DMS 273 treated with DMSO at 0.1 percent for 48 hours (cell line): ENCODE measurements at regions not wholly inside any gene's neighbourhood (a gene's known extent, or its start where the extent isn't known, plus 50 kb on each side); places are given as distances from the start of the nearest gene placed in this dataset.
A peak's percentile ranks its signal among the peaks of the same experiment; 100 is the strongest.
"Not testable (repeated sequence)": the region's sequence is repeated elsewhere in the genome, so short reads cannot be mapped to it uniquely, and the experiment has no call there.

ENCODE experiments used
- DNase-seq: peaks from one replicate; lab custom pipeline; 2025; lab: John Stamatoyannopoulos, UW

DNA sequence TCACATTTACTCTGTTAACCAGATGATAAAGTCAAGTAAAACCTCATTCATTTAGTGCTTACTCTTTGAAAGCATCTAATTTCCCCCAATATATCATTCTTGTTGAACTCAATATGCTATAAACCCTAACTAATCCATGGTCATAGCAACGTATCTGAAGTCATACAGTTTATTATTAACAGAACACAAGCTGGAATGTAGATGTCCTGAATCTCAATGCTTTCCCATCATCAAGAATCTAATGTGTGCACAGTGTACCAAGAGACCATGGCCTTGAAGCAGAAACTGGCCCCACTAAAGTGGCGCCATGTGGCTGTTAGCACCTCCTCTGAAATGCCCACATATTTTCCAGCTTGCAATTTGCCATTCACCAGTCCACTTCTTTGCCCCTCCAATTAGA lies 245.8 kb downstream of the SOX9 start:
- no peak for DNase-seq

DNA sequence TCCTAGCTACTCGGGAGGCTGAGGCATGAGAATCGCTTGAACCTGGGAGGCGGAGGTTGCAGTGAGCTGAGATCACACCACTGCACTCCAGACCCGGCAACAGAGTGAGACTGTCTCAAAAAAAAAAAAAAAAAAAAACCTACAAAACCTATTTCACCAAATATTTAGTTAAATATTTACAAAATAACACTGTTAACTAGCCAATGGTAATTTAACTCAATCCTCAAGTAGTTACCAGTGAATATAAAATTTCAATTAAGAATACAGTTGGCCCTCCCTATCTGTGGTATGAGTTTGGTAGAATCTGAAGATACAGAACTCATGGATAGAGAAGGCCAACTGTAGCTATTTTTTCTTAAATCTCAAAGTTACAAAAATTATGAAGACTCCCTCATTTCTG lies 247.4 kb downstream of the SOX9 start:
- DNase-seq = no peak

DNA sequence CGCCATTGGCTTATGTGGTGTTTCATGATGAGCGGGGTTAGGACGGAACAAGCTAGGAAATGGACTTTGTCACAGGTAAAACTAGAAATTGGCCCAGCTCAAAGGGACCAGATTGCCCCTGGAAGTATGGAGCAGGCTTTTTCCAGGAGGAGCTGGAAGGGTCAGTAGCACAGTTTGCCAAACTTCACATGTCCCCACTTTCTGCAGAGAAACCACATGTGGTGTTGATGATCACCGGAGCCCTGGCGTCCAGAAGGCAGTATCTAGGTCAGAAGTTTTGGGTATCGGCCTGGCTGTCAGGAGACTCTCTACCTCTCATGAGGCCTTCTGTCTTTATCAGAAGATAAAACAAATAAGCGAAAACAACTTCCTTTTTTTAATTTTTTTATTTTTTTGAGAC lies 248.5 kb downstream of the SOX9 start:
- no peak for DNase-seq

DNA sequence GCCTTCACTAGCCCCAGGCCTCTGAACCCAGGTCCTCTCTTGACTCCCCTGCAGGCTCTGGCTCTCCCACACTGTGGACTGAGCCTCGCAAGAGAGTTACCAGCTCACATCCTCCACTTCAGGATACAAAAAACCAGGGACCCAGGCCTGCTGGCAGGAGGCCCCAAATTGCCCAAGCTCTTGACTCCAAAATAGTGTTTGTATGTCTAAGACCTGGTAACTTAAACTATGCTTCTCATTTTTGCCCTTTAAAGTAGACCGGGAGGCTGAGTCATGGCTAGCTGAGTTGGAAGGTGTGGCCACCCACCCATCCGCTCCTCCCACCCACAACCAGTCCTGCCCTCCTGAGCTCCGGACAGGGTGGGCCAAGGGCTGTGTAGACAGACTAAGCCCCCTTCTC lies 250.0 kb downstream of the SOX9 start:
- no peak for DNase-seq

DNA sequence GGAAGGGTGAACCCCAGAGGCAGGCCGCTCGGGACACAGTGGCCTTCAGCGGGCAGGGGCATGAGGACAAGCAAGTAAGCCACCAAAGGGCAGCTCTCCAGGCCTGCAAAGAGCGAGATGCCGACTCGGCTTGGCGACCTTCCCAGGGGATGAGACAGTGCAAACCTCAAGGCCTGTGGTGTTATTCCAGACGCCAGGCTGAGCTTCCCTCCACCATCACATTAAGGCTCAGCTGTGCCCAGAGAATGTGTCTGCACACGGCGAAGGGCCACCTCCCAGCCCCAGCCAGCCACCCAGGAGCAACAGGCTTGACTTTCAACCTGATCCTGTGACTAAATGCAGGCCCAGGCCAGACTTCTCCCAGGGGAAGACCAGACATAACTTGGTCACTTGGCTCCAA lies 251.4 kb downstream of the SOX9 start:
- no peak for DNase-seq

DNA sequence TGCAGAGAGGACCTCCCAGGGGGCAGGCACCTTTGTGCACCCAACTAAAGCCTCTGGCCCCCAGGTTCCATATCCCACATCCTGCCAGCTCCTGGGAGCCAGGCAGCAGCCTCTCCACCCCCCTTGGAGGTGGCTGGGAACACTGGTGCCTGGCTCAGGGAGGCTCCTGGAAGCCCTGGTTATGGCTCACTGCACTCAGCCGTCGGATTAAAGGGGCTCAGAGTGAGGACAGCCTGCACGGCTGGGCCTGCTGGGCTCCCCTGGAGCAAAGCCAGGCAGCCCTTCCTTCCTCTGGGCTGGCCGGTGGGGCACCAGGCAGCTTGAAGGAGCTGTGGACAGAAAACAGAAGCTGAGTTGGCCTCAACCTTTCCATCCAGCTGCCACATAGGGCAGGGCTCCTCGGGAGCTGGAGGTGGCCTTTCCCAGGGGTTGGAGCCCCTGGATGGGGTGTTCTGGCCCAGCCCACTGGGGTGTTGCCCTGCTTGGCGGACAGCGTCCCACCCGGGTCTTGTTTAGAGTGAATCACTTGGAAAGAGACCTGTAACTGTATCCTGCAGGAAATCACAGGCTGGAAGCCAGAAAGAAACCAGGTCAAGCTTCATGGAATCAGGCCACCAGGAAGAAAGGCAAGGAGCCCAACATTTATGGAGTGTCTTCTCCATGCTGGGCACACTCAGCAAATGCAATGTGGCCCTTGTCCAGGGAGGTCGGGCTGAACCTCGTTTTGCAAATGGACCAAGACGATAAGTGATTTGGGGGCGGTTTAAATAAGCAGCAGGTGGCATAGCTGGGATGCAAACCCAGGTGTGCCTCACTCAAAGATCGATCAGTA lies 253.3 kb downstream of the SOX9 start:
- DNase-seq = no peak

DNA sequence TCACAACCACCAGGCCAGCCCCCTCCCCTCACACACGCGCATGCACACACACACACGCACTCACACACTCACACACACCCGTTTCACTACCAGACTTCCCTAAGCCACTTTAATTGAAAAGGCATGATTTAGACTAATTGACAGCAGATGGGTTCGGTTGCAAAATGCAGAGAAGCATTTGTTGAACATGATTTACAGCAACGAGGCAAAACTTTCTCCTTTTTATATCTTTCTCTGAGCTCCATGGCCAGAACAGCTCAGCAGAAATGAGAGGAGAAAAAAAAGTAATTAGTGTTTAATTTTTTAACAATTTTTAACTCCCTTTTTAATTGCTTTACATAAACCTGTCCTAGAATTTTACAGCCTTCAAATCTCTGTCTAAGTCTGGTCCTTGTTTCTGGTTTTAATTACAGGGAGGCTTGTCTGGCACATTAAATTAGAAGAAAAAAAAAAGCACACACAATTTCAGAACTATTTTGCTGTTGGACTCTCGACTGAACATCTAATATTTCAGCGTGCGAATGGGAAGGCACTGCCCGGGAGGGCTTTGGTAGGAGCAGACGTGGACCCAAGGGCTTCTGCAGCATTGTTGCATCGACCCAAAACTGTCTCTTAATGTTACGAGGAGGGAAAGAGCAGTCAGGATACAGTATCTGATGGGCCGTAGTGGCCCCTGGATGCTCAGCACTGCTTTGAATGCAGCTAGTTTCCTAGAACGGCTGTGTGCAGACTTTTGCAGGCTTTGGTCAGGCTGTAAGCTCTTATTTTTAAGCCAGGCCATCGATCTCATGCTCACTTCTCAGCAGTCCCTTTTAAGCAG lies 255.9 kb downstream of the SOX9 start:
- DNase-seq = peak; percentile 40

DNA sequence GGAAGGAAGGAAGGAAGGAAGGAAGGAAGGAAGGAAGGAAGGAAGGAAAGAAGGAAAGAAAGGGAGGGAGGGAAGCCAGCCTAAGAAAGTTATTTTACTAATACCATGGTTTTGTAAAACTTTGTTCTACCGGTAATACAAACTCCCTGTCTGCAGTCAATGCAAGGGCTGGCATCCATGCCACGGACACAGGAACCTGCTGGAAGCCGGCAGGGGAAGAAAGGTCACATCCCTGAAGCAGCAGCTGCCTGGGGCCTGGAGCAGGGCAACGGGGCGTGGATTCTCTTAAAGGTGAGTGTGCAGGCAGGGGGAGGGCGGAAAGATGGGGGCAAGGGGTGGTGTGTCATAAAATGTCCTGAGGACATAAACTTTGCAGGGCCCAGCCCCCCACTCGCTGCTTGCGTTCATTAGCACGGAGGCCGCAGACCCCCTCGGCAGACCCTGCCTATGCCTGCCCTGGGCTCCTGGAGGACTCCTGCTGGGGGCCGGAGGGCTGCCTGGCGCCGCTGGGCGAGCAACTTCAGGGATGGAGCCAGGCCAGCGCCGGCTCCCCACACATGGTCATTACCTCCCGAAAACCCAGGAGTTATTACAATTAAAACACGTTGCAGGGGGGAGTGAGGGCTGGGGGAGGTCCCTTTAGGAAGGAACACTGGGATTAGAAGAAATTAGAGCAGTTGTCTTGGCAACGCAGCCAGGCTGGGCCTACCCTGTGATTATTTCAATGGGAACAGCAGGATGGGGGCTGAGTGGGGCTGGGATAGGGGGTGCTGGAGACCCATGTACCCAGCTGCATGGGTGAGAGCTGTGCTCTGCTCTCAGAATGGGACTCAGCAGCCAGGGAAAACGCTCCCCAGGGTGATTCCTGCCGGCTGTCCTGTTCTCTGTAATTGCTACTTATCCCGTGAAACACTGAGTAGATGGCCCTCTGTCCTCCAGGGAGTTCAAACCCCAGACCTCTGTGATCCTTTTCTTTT lies 257.9 kb downstream of the SOX9 start:
- DNase-seq = no peak

DNA sequence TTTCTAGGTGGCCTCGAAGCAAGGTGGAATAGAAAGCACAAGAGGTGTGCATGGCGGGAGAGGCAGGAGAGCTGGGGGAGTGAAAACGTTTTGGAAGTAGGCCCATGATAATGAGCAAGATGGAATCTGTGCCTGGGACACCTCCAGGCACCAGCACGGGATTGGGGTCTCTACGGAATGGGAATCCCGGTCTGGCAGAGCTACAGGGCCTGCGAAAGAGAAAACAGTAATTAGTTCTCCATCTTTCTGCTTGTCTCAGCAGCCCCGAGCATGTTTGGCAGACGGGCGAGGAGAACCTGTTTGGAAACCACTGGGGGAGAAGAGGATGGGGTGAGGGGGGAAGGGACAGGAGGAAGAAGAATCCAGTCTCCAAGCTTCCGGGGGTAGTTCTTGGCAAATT lies 258.7 kb downstream of the SOX9 start:
- no peak for DNase-seq

DNA sequence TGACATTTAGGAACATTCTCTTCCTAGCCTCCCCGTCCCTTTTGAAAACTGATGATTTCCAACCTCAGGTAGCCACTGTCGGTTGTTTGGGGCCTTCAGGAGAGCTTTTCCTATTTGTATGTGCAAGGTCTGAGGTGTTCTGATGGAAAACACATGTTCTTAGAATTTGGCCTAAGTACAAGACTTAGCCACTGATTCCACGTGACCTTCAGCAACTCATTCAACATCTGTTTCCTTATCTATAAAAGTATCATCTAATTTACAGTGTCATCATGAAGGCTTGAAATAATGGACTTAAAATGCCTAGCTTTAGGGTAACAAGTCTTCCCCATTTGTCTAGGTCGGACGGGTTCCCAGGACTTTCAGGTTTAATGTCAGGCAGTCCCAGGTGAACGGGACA lies 259.3 kb downstream of the SOX9 start:
- no peak for DNase-seq

DNA sequence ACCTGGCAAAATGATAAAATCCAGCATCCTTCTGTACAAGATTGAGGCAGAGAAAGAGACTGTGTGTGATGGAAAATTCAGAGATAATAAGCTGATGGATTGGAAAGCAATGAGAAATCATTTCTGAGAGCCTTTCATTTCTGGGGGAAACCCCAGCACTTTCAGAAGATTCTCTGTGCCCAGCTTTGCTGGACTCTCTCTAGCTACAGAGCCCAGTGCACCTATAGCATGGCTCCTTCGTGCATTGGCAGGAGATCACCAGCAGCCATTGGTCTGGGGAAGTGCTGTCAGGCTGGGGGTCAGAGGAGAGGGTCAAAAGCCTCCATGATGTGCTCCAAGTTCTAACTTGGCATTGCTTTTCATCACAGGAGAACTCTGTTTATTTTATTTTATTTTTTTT lies 259.9 kb downstream of the SOX9 start:
- DNase-seq = no peak

DNA sequence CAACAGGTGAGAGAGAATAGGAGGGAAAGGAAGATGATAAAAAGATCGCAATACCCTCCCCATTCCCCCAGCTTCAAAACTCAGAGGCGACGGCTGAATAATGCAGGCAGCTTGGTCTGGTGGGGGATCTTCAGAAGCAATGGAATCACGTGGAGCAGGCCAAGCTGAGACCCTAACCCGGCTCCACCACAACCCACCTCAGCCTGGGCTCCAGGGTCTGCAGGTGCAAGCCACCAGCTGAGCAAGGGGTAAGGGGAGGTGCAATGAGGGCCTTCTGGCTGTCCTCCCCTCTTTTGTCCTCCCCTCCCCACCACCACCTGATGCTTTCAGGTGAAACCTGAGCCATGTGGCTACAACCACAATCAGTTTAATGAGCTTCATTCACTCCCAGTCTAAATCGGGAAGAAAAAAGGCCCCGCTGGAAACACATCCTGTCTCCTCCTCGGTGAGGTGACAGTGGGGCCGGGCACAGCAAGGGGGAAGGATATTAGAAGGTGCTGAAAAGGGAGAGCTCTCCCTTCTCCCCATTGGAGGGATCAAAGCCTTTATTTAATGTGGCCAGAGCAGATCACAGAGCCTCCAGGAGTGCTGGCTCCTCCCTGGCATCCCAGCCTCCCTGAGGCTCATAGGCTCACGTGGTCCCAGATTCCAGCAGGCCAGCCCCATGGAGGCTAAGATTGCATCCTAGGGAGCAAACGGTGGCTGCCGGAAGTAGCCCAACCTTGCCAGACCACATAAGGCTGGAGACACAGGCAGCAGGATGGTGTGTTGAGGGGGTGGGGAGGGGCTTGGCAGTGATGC lies 261.0 kb downstream of the SOX9 start:
- DNase-seq = peak; percentile 32

DNA sequence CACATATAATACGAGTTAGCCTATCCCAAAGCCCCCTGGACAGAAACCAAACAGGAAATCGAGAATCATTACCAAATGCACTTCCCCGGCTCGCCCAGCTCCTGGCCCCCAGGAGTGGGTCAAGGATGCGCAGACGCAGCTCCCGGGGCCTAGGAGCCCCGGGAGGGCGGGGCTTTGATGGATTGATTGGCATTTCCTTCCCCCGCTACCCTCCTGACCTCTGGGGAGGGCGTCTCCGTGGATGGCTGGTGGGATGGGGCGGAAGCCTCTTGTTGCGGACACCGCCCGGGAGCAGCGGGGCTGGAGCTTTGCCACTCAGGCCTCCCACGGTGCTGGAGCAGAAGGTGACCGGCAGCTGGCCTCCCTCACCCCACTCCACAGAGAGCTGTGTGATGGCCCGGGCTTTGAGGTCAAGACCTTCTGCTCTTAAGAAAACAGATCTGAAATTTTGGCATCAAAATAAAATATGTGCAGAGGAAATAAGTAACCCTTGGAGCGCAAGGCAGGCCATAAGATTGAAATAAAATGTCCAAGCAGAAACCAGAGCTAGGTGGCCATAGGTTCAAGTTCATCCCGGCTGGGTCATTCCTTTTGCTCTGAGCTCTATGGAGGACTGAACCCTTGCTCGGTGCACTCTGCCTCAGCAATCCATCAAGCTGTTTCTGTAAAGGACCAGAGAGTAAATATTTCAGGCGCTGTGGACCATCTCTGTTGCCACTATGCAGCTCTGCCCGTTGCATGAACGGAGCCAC lies 262.3 kb downstream of the SOX9 start:
- no peak for DNase-seq

DNA sequence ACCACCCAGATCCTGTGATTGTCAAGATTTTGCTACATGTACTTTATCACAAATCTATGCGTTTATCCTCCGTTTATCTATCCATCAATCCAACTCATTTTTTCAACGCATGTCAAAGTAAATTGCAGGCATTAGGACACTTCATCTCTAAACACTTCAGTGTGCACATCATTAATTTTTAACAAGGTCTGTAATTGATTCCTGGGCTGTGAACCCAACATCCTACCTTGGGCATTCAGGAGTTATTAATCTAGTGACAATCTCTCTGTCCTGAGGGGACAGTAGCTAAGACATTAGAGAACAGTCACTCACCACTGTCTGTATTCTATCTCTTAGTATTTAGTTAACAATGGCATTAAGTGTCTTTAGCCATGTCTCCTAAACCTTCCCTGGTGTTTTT lies 264.7 kb downstream of the SOX9 start:
- DNase-seq = no peak

DNA sequence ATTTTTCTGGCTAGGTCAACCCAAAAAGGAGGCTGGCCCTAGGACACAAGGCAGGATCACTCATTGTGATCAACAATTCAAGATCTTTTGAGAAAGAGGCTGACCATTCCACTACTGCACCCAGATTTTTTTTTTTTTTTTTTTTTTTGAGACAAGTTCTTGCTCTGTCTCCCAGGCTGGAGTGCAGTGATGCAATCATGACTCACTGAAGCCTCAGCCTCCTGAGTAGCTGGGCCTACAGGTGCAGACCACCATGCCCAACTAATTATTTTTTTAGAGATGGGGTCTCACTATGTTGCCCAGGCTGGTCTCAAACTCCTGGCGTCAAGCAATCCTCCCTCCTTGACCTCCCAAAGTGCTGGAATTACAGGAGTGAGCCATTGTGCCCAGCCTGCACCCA lies 265.4 kb downstream of the SOX9 start:
- not testable (repeated sequence) for DNase-seq

DNA sequence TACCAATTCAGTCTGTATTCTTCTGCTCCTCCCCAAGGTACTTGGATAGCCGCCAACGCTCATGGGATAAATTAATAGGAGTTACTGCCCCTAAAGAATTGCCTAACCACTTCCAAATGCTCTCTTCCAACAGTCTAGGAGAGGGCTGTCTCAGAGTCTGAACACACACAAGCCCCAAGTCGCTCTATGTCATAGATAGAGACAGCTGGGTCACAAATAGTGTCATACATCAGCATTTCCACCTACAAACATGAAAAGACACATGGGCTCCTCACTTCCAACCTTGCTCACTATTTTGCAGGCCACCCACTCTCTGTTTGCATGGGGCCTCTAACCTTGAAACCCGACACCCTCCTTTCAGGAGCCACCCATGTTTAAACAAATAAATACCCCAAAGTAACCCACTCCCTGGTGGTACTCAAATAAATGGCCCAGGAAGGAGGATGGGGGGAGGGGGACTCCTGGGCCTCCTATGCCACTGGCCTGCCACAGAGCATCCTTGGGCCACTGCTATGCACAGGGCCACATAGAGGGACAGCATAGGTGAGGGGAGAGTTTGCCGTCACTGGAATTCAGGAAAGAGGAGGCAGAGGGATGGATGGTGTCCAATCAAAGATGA lies 265.9 kb downstream of the SOX9 start:
- DNase-seq = no peak

DNA sequence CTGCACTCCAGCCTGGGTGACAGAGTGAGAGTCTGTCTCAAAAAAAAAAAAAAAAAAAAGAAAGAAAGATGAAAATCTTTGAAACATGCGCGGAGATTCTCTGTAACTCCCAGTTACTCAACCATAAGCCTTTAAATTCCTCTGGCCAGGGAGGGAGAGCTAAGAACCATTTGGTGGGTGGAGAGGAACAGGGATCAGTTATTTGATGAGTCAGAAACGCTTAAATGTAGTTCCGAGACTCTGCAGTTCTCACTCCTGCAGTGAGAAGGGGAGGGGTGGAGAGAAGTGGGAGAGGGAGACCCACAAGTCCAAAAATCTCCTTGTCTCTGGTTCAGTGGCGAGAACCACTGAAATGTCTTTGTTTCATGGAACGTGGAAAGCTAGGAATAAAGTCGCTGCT lies 266.7 kb downstream of the SOX9 start:
- DNase-seq = no peak

DNA sequence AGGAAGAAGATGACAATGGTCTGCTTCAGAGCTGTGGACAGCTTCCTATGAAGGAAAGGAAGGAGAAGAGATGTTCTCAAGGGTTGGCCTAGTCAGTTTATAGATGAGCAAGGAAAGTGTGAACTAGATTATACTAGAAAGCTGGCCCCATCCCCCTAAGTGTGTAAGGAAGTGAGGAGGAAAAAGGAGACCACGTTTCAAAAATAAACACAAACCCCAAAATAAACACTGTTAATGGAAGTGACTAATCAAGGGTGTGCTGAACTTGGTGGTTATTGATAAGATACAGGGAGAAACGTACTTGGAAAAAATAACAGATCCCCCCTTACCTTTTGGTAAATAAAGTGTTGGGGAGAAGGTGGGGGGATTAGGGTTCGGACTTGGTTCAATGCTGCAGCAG lies 267.1 kb downstream of the SOX9 start:
- no peak for DNase-seq

DNA sequence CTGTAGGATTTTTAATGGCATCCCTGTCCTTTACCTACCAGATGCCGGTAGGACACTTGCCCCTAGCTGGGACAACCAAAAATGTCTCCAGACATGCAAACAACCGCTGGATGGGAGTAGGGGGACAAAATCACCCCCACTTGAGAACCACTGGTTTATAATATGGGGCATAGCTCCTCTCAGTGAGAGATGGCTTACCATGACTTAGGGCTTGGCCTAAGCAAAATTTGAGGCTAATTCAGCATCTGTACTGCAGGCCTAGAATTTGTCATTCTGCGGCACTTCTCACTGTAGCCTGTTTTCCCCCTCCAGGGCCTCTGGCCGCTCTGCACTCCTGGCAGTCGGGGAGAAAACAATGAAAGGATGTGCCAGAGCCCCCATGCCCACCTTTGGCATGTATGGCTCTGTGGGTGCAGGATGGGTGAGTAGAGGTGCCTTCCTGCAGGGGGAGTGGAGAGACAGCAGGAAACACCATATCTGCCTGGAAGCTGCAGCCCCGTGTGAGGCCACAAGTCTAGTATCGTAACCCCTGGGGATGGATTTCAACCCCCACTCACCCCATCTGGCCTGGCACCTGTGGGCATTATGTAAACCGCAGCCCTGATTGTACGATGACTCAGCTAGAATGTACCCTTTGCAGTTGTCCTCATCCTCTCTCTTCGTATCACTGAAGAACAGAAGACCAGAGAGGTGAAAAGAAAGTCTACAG lies 268.1 kb downstream of the SOX9 start:
- DNase-seq = peak; percentile 77
